ENCODE measurements at regions not wholly inside any gene's neighbourhood (a gene's known extent, or its start where the extent isn't known, plus 50 kb on each side); places are given as distances from the start of the nearest gene placed in this dataset.

- no peak for DNase-seq (ENCODE audit: low spot score)
- Mint-ChIP-seq H3K27ac (ENCODE audit: unreplicated experiment) (no peak overlapping the region), H3K9me3 (ENCODE audit: low read depth) (peaks cover 9% of the 10 kb centered on the region), H3K4me3 (ENCODE audit: unreplicated experiment) (no peak overlapping the region), H3K27me3 (ENCODE audit: low read depth) (no peaks in the 10 kb centered on the region), H3K36me3 (ENCODE audit: low read depth) (peaks cover 2% of the 10 kb centered on the region), H3K4me1 (ENCODE audit: low read depth) (no peaks in the 10 kb centered on the region)
- no peak for TF ChIP-seq CTCF (IDR thresholded peaks at IDR 0.05)
These were observed 2512.0 kb downstream of the PCDH9 start for GRCh38 chr13:64718116-64718515.

- peaks cover 2% of the 10 kb centered on the region for H3K36me3 Mint-ChIP-seq (ENCODE audit: low read depth)
- peaks cover 12% of the 10 kb centered on the region for H3K9me3 Mint-ChIP-seq (ENCODE audit: low read depth)
- no peaks in the 10 kb centered on the region for H3K4me1 Mint-ChIP-seq (ENCODE audit: low read depth)
- H3K27me3 Mint-ChIP-seq (ENCODE audit: low read depth), result no peaks in the 10 kb centered on the region
- no peak for TF ChIP-seq CTCF (IDR thresholded peaks at IDR 0.05)
- no peak for DNase-seq (ENCODE audit: low spot score)
- H3K4me3 Mint-ChIP-seq (ENCODE audit: unreplicated experiment), result no peak overlapping the region
- no peak overlapping the region for H3K27ac Mint-ChIP-seq (ENCODE audit: unreplicated experiment)
These were observed 2513.2 kb downstream of the PCDH9 start for GRCh38 chr13:64716936-64717335.

- no peak for DNase-seq (ENCODE audit: low spot score)
- no peak for TF ChIP-seq CTCF (IDR thresholded peaks at IDR 0.05)
- Mint-ChIP-seq H3K36me3 (ENCODE audit: low read depth) (no peaks in the 10 kb centered on the region), H3K4me3 (ENCODE audit: unreplicated experiment) (no peak overlapping the region), H3K27ac (ENCODE audit: unreplicated experiment) (no peak overlapping the region), H3K27me3 (ENCODE audit: low read depth) (no peaks in the 10 kb centered on the region), H3K9me3 (ENCODE audit: low read depth) (peaks cover 6% of the 10 kb centered on the region), H3K4me1 (ENCODE audit: low read depth) (no peaks in the 10 kb centered on the region)
These were observed 2521.1 kb downstream of the PCDH9 start for GRCh38 chr13:64709079-64709478.

DNA sequence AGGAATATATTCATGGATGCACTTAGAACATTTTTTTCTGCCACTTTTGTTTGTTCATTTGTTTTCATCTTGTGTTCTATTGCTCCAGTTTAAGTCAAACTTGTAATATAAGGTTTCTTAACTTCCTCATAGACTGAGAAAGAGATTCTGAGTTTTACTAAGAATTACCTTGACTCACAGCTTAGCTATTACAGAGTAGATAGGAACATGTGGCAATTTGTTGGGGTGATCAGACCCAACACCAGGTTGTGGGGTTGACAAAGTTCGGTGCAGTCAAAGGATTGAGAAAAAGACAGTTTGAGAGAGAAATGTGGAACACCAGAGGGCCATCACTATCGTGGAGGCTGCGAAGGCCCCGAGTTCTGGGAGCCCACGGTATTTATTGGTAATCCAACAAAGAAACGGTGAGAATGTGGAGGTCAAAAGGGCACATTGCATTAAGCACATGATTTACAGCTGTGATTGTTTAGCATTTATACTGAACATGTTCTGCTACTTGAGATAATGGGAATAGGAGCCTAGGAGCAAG, 2526.0 kb downstream of the PCDH9 start:
- Mint-ChIP-seq H3K4me3 (ENCODE audit: unreplicated experiment) (no peak overlapping the region), H3K9me3 (ENCODE audit: low read depth) (no peaks in the 10 kb centered on the region), H3K36me3 (ENCODE audit: low read depth) (no peaks in the 10 kb centered on the region), H3K27me3 (ENCODE audit: low read depth) (no peaks in the 10 kb centered on the region), H3K4me1 (ENCODE audit: low read depth) (no peaks in the 10 kb centered on the region), H3K27ac (ENCODE audit: unreplicated experiment) (no peak overlapping the region)
- no peak for DNase-seq (ENCODE audit: low spot score)
- no peak for TF ChIP-seq CTCF (IDR thresholded peaks at IDR 0.05)

- DNase-seq (ENCODE audit: low spot score), result no peak
- Mint-ChIP-seq H3K27me3 (ENCODE audit: low read depth) (no peaks in the 10 kb centered on the region), H3K9me3 (ENCODE audit: low read depth) (peaks cover 3% of the 10 kb centered on the region), H3K4me3 (ENCODE audit: unreplicated experiment) (no peak overlapping the region), H3K27ac (ENCODE audit: unreplicated experiment) (no peak overlapping the region), H3K36me3 (ENCODE audit: low read depth) (no peaks in the 10 kb centered on the region), H3K4me1 (ENCODE audit: low read depth) (peaks cover 5% of the 10 kb centered on the region)
- TF ChIP-seq CTCF (IDR thresholded peaks at IDR 0.05), result no peak
These were observed 2532.9 kb downstream of the PCDH9 start for GRCh38 chr13:64697226-64697625.
